ENCODE measurements at regions not wholly inside any gene's neighbourhood (a gene's known extent, or its start where the extent isn't known, plus 50 kb on each side); places are given as distances from the start of the nearest gene placed in this dataset.

DNA sequence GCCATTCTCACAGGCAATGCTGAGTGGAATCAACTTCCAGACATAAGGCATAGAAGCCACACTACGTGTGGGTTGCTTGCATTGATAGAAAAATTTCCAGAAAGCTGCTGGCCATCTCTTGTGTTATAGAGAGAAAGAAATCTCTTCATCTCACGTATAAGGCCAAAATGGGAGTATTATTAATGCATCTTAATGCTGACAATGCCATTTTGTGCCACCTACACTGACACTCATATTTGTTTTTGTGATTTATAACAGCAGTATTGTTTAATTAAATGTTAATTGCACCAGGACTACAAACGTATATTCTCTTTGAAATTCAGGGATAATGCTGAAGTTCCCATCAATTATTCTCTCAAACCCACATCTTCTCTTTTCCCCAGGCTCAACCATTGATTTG, 56.1 kb upstream of the TMEM132D start:
- TF ChIP-seq, protein P1, sequence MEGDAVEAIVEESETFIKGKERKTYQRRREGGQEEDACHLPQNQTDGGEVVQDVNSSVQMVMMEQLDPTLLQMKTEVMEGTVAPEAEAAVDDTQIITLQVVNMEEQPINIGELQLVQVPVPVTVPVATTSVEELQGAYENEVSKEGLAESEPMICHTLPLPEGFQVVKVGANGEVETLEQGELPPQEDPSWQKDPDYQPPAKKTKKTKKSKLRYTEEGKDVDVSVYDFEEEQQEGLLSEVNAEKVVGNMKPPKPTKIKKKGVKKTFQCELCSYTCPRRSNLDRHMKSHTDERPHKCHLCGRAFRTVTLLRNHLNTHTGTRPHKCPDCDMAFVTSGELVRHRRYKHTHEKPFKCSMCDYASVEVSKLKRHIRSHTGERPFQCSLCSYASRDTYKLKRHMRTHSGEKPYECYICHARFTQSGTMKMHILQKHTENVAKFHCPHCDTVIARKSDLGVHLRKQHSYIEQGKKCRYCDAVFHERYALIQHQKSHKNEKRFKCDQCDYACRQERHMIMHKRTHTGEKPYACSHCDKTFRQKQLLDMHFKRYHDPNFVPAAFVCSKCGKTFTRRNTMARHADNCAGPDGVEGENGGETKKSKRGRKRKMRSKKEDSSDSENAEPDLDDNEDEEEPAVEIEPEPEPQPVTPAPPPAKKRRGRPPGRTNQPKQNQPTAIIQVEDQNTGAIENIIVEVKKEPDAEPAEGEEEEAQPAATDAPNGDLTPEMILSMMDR (IDR thresholded peaks at IDR 0.05; ENCODE audit: borderline replicate concordance, control extremely low read depth, extremely low read depth, insufficient read depth, missing control alignments): no peak
- in situ Hi-C loops (cut with MboI; ENCODE audit: low sequenced_read_pairs, unreplicated experiment): no loop called here
- DNase-seq (ENCODE audit: low spot score): no peak

DNA sequence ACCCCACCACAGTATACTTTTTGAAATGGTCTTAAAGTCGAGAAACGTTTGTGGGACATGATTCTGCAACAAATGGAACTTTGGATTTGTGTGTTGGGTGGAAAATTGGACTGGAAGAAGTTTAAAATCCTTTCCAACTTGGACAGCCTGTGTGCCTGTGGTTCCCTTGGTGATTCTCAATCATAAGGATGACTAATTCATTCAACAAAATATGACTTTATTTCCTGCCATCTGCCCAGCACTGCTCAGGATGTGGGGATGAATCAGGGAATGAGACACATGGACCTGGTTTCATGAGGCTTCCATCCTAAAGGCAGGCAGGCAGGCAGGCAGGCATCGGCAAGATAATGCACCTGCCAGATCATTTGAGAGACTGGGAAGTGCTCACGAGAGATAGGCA, 57.3 kb upstream of the TMEM132D start:
- DNase-seq (ENCODE audit: low spot score): no peak
- in situ Hi-C loops (cut with MboI; ENCODE audit: low sequenced_read_pairs, unreplicated experiment): no loop called here

DNA sequence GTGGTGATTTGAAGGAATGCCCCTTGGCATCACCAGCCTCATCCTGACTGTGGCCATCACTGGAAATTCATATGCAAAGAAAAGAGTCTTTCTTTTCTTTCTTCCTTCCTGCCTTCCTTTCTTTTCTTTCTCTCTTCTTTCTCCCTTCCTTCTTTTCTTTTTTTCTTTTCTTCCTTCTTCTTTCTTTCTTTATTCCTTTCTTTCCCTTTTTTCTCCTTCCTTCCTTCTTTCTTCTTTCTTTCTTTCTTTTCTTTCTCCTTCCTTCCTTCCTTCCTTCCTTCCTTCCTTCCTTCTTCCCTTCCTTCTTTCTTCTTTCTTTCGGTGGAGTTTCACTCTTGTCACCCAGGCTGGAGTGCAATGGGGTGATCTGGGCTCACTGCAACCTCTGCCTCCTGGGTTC, 58.0 kb upstream of the TMEM132D start:
- DNase-seq (ENCODE audit: low spot score): no peak
- in situ Hi-C loops (cut with MboI; ENCODE audit: low sequenced_read_pairs, unreplicated experiment): no loop called here
- TF ChIP-seq, protein P1 (IDR thresholded peaks at IDR 0.05; ENCODE audit: borderline replicate concordance, control extremely low read depth, extremely low read depth, insufficient read depth, missing control alignments): no peak

More for the DNA sequence above, 57.3 kb upstream of the TMEM132D start:
- TF ChIP-seq, protein P1 (IDR thresholded peaks at IDR 0.05; ENCODE audit: borderline replicate concordance, control extremely low read depth, extremely low read depth, insufficient read depth, missing control alignments): no peak

DNA sequence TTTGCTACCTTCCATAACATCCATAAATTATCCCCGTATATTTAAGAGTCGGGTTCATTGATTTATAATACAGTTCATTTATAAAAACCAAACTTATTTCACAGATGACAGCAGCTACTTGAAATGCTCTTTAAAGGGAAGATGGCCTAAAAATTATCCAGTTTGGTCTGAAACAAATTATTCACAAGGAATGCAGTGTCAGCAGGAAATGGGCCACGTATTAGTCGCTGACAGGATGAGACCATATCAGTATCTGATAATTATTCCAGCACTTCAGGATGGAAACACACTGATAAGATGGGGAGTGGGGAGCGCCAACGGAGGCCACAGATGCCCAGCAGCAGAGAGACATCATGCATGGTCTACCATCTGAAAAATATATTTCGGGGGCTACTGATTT, 60.5 kb upstream of the TMEM132D start:
- DNase-seq (ENCODE audit: low spot score): no peak
- TF ChIP-seq, protein P1 (IDR thresholded peaks at IDR 0.05; ENCODE audit: borderline replicate concordance, control extremely low read depth, extremely low read depth, insufficient read depth, missing control alignments): no peak
- in situ Hi-C loops (cut with MboI; ENCODE audit: low sequenced_read_pairs, unreplicated experiment): no loop called here

DNA sequence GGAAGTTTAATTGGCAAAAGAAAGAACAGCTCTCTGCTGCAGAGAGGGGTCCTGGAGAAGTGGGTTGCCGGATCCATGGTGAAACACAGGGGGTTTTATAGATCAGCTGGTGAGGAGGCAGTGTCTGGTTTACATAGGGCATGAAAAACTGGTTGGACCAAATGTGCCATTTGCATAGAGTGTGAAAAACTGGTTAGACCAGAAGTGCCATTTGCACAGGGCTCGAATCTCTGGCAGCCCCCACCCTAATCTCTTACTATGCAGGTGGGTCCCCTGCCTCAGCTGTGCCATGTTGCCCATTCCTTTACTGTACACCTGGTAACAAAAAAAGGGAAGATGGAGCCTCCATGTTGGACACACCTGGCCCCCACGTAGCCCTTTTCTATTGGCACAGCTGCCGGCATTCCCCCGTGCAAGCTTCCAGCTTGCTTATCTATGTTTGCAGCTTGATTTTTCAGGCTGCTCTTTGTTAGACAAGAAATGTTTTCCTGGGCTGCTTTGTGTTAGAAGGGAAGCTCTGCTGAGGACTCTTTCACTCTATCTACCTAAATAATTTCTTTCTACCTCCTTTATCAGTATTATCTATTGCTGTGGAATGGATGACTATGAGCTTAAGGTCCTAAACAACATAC, 61.1 kb upstream of the TMEM132D start:
- in situ Hi-C loops (cut with MboI; ENCODE audit: low sequenced_read_pairs, unreplicated experiment): no loop called here
- TF ChIP-seq, protein P1 (IDR thresholded peaks at IDR 0.05; ENCODE audit: borderline replicate concordance, control extremely low read depth, extremely low read depth, insufficient read depth, missing control alignments): no peak
- DNase-seq (ENCODE audit: low spot score): no peak

DNA sequence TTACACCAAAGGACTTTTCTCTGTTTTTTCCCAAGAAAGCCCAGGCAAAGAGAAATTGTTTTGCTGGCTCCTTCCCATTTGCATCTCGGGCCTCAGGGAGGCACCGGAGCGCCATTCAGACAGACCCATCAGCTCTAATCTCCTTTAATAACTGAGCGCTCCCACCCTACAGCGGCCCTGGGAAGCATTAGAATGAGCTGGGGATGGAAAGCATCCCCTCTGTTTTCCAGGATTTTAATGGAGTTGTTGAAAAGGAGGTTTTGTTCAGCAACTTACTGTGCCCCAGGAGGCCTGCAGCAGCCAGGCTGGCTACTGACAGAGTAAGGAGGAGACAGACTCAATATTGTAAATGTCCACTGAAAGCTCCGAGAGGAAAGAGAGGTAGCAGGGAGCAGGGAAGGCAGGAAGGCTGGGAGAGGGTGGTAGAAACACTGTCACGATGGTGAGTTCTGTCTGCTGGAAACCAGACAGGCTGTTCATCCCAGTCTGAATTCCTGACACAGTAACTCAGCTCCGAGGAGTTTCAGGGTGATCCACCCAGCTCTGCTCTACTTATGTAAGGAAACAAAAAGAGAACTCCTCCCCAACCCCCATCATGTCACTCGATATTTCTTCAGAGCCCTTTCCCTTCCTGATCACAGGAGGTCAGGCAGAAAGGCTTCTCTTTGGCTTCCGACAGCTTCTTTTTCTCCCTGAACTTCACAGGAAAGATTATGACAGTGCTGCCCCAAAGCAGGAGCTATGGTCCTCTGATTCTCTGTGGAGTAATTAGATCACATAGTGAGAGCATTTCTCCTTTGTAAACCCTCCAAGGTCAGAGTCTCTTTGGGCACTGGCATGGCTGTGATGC, 62.5 kb upstream of the TMEM132D start:
- DNase-seq (ENCODE audit: low spot score): no peak
- TF ChIP-seq, protein P1 (IDR thresholded peaks at IDR 0.05; ENCODE audit: borderline replicate concordance, control extremely low read depth, extremely low read depth, insufficient read depth, missing control alignments): no peak
- in situ Hi-C loops (cut with MboI; ENCODE audit: low sequenced_read_pairs, unreplicated experiment): no loop called here

All from GM13976 (cell line).